AG09319 (cell line): ENCODE measurements at regions not wholly inside any gene's neighbourhood (a gene's known extent, or its start where the extent isn't known, plus 50 kb on each side); places are given as distances from the start of the nearest gene placed in this dataset.

Experiments used
- DNase-seq: peaks from one replicate; pipeline ENCODE4 v3.0.0-alpha.2; 2010; ENCODE audit warnings: low read depth; ENCODE audit errors: extremely low read depth
- TF ChIP-seq, protein P1 (sequence below): IDR thresholded peaks from 2 replicates; pipeline ENCODE4 v1.5.1; 2011; ENCODE audit warnings: low read depth, mild to moderate bottlenecking, inconsistent platforms, low read length, moderate library complexity

DNA sequence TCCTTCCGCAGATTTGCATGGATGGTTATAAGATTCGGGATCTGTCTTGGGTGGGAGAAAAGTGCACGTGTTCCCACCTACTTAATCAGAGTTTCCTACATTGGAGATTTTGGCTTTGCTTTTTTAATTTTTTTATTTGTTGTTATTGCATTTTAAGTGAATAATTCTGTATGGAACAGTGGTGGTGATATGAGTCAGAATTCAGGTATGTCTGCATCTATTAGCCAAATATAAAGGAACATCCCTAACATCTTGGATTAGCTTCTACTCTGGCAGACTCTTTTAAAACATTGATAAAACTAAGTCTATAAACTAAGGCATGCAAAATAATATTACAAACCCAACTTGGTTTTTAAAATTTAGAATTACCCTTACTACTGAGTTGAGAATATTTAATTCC, 659.8 kb upstream of the EPHA5 start:
- DNase-seq, result no peak
- TF ChIP-seq, protein P1, sequence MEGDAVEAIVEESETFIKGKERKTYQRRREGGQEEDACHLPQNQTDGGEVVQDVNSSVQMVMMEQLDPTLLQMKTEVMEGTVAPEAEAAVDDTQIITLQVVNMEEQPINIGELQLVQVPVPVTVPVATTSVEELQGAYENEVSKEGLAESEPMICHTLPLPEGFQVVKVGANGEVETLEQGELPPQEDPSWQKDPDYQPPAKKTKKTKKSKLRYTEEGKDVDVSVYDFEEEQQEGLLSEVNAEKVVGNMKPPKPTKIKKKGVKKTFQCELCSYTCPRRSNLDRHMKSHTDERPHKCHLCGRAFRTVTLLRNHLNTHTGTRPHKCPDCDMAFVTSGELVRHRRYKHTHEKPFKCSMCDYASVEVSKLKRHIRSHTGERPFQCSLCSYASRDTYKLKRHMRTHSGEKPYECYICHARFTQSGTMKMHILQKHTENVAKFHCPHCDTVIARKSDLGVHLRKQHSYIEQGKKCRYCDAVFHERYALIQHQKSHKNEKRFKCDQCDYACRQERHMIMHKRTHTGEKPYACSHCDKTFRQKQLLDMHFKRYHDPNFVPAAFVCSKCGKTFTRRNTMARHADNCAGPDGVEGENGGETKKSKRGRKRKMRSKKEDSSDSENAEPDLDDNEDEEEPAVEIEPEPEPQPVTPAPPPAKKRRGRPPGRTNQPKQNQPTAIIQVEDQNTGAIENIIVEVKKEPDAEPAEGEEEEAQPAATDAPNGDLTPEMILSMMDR, result no peak

DNA sequence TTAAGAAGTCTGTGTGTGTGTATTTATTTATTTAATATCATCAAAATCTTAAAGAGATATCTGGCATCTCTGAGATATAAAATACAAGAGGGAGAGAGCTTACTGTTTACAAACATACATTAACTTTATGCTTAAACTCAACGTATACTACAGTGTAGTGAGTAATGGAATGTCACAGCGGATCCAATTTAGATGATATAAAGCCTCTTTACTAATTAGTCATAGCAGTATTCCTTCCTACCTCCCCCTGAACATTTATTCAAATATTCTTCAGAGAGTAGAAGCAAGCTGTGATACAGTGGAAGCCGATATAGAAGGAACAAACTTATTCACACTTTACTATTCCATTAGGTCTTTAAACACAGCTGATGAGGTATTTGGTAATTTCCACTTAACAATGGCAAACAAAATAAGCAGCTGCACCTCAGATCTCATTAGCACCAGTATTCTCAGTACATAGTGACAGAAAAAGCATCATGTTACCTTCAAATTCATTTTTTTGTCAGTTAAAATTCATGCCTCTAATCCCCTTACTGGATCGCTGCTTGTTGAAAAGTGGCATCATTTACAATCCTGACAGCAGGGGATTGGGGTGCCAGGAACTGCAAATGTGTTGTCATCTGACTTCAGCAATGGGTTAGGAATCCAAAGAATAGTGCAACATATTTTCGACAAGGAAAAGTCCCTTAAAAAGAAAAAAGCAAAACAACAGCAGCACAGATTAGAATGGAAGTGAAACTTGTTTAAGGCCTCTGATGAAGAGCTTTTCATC, 658.7 kb upstream of the EPHA5 start:
- no peak for DNase-seq
- TF ChIP-seq, protein P1, result no peak

DNA sequence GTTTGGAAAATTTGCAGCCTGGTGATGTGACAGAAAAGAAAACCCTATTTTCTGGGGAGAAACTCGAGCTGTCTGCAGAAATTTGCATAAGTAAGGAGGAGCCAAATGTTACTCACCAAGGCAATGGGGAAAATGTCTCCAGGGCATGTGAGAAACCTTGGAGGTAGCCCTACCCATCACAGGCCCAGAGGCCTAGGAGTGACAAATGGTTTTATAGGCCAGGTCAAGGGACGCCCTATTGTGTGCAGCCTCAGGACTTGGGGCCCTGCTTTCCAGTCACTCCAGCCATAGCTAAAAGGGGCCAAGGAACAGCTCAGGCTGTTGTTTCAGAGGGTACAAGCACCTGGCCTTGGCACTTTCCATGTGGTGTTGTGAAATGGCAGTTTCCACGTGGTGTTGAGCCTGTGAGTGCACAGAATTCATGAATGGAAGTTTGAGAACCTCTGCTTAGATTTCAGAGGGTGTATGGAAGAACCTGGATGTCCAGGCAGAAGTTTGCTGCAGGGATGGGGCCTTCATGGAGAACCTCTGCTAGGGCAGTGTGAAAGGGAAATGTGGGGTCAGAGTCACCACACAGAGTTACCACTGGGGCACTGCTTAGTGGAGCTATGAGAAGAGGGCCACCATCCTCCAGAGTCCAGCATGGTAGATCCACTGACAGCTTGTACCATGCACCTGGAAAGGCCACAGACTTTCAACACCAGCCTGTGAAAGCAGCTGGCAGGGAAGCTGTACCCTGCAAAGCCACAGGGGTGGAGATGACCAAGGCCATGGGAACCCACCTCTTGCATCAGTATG, 637.6 kb upstream of the EPHA5 start:
- TF ChIP-seq, protein P1, result no peak
- DNase-seq, result no peak

DNA sequence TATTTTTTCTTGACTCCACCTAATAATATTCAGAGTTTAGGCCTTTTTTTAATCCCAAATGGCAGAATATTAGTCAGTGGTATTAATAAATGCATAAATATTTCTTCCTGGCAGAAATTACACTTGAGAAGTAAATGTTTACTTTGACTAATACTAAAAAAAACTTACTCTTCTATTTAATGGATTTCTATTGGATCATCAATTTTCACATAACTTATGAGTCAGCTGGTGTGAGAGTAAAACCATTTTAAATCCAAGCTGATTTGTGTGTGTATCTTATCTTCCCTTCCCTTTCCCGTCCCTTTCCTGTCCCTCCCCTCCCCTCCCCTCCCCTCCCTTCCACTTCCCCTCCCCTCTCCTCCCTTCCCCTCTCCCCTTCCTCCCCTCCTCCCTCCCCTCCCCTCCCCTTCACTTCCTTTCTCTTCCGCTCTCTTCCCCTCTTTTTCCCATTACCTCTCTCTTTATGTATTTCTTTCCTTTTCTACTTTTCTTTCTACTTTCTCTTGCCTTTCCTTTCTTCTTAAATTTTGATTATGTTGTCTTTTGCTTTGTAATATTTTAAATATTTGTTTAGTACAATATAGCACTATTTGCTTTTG, 630.1 kb upstream of the EPHA5 start:
- TF ChIP-seq, protein P1, result no peak
- DNase-seq, result no peak

DNA sequence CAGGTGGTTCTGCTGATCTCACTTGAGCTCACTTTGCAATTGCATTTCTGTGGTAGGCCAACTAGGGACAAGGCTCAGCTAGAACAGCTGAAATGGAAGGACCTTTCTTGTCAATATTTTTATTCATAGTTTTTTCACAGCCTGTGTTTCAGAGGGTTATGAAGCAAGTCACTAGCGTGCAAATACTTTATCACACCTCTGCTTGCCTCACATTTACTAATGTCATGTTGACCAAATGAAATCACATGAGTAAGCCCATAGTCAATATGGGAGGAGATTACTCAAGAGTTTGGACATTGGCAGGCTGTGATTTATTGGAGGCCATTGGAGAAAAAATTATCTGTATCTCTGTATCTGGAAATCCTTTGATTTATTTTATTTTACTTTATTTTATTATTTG, 628.3 kb upstream of the EPHA5 start:
- TF ChIP-seq, protein P1, result no peak
- DNase-seq, result no peak

DNA sequence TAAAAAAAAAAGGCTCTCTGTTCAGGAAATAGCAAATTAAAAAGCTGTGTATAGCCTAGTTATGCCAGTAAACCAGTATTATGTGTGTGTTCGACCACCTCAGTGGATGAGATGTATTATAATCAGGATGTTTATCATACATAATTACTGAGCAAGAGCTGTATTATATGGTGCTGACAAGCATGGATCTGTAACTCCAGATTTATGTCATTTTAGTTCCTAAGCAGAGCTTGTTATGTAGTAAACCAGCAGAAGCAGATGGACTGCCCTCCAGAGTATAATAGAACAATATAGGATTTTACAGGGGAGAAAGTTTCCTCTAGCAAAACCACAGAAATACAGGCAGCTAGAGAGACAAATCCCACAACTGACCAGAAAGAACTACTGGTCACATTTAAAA, 627.4 kb upstream of the EPHA5 start:
- TF ChIP-seq, protein P1, result no peak
- no peak for DNase-seq

DNA sequence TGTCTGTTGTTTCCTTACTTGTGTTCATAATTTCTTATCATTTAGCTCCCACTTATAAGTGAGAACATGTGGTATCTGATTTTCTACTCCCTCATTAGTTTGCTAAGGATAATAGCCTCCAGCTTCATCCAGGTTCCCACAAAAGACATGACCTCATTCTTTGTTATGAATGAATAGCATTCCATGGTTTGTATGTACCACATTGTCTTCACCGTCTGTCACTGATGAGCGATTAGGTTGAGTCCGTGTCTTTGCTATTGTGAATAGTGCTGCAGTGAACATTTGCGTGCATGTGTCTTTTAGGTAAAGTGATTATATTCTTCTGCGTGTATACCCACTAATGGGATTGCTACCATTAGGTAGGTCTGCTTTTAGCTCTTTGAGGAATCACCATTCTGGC, 624.3 kb upstream of the EPHA5 start:
- TF ChIP-seq, protein P1, result no peak

More for the DNA sequence above, 624.3 kb upstream of the EPHA5 start:
- DNase-seq, result no peak
